H9 (cell line): ENCODE measurements at regions not wholly inside any gene's neighbourhood (a gene's known extent, or its start where the extent isn't known, plus 50 kb on each side); places are given as distances from the start of the nearest gene placed in this dataset.

Experiments
- DNase-seq: peaks from one replicate; pipeline ENCODE4 v3.0.0-alpha.2; 2017
- H2AFZ ChIP-seq: one replicate; pipeline ENCODE4 v1.6.1; 2013; ENCODE audit warnings: mild to moderate bottlenecking, low read length, control low read depth, moderate library complexity
- H2AK5ac ChIP-seq: 2 replicates; pipeline ENCODE4 v1.6.1; 2013; ENCODE audit warnings: low read length, control low read depth, mixed read lengths; ENCODE audit not compliant: insufficient read length
- H2BK120ac ChIP-seq: one replicate; pipeline ENCODE4 v1.6.1; 2013; ENCODE audit warnings: low read depth, mild to moderate bottlenecking, low read length, control low read depth, inconsistent platforms; ENCODE audit not compliant: poor library complexity, severe bottlenecking
- H2BK12ac ChIP-seq: 2 replicates; pipeline ENCODE4 v1.6.1; 2013; ENCODE audit warnings: low read length, control low read depth, mixed read lengths, low read depth; ENCODE audit not compliant: insufficient read length
- H2BK15ac ChIP-seq: 2 replicates; pipeline ENCODE4 v1.6.1; 2013; ENCODE audit warnings: low read depth, low read length, control low read depth
- H2BK20ac ChIP-seq: one replicate; pipeline ENCODE4 v1.6.1; 2013; ENCODE audit warnings: low read depth, mild to moderate bottlenecking, low read length, control low read depth, inconsistent platforms; ENCODE audit not compliant: poor library complexity, severe bottlenecking
- H2BK5ac ChIP-seq: 2 replicates; pipeline ENCODE4 v1.6.1; 2013; ENCODE audit warnings: low read length, control low read depth, mixed read lengths; ENCODE audit not compliant: insufficient read length
- H3K14ac ChIP-seq: 2 replicates; pipeline ENCODE4 v1.6.1; 2013; ENCODE audit warnings: low read length, control low read depth; ENCODE audit not compliant: insufficient read depth
- H3K18ac ChIP-seq: 2 replicates; pipeline ENCODE4 v1.6.1; 2013; ENCODE audit warnings: low read depth, mild to moderate bottlenecking, mixed read lengths, low read length, control low read depth; ENCODE audit not compliant: insufficient read length
- H3K23ac ChIP-seq: 2 replicates; pipeline ENCODE4 v1.6.1; 2013; ENCODE audit warnings: low read length, control low read depth, mixed read lengths, low read depth; ENCODE audit not compliant: insufficient read length
- H3K23me2 ChIP-seq: 2 replicates; pipeline ENCODE4 v1.6.1; 2013; ENCODE audit warnings: low read depth, mild to moderate bottlenecking, mixed read lengths, low read length, control low read depth; ENCODE audit not compliant: insufficient read length, poor library complexity, severe bottlenecking
- H3K27ac ChIP-seq: 2 replicates; pipeline ENCODE4 v1.5.1; 2013; ENCODE audit warnings: low read length, control low read depth, mixed read lengths, low read depth; ENCODE audit not compliant: insufficient read length
- H3K27me3 ChIP-seq: 2 replicates; pipeline ENCODE4 v1.6.1; 2013; ENCODE audit warnings: low read length, control low read depth, inconsistent platforms; ENCODE audit not compliant: insufficient read depth
- H3K4ac ChIP-seq: 2 replicates; pipeline ENCODE4 v1.6.1; 2013; ENCODE audit warnings: low read depth, mild to moderate bottlenecking, control low read depth, inconsistent platforms, low read length, moderate library complexity
- H3K4me1 ChIP-seq: 2 replicates; pipeline ENCODE4 v1.6.1; 2013; ENCODE audit warnings: low read length, control low read depth, inconsistent platforms; ENCODE audit not compliant: insufficient read depth
- H3K4me2 ChIP-seq: 2 replicates; pipeline ENCODE4 v1.6.1; 2013; ENCODE audit warnings: low read length, control low read depth, mixed read lengths; ENCODE audit not compliant: insufficient read length, insufficient read depth
- H3K56ac ChIP-seq: 2 replicates; pipeline ENCODE4 v1.6.1; 2013; ENCODE audit warnings: low read depth, mild to moderate bottlenecking, mixed read lengths, low read length, control low read depth; ENCODE audit not compliant: insufficient read length
- H3K79me1 ChIP-seq: 2 replicates; pipeline ENCODE4 v1.6.1; 2013; ENCODE audit warnings: low read depth, mild to moderate bottlenecking, moderate library complexity, low read length, control low read depth, inconsistent platforms; ENCODE audit not compliant: insufficient read depth, poor library complexity, severe bottlenecking
- H3K79me2 ChIP-seq: 2 replicates; pipeline ENCODE4 v1.6.1; 2013; ENCODE audit warnings: low read length, control low read depth, inconsistent platforms; ENCODE audit not compliant: insufficient read depth
- H3K9ac ChIP-seq: 2 replicates; pipeline ENCODE4 v1.6.1; 2013; ENCODE audit warnings: low read length, control low read depth, mixed read lengths; ENCODE audit not compliant: insufficient read length; ENCODE audit errors: extremely low read depth
- H3K9me3 ChIP-seq: one replicate; pipeline ENCODE4 v1.6.1; 2013; ENCODE audit warnings: low read depth, low read length, inconsistent platforms; ENCODE audit not compliant: control insufficient read depth
- H3T11ph ChIP-seq: one replicate; pipeline ENCODE4 v1.6.1; 2013; ENCODE audit warnings: mild to moderate bottlenecking, low read length, control low read depth, inconsistent platforms
- H4K20me1 ChIP-seq: one replicate; pipeline ENCODE4 v1.6.1; 2013; ENCODE audit not compliant: control insufficient read depth, insufficient read length, insufficient read depth
- H4K5ac ChIP-seq: 2 replicates; pipeline ENCODE4 v1.6.1; 2013; ENCODE audit warnings: low read depth, mild to moderate bottlenecking, mixed read lengths, low read length, control low read depth; ENCODE audit not compliant: insufficient read length
- H4K8ac ChIP-seq: replicated peaks from 2 replicates; pipeline ENCODE4 v1.6.1; 2013; ENCODE audit warnings: low read length, control low read depth, mixed read lengths, low read depth; ENCODE audit not compliant: insufficient read length
- H4K91ac ChIP-seq: 2 replicates; pipeline ENCODE4 v1.6.1; 2013; ENCODE audit warnings: low read depth, mild to moderate bottlenecking, moderate library complexity, mixed read lengths, low read length, control low read depth; ENCODE audit not compliant: insufficient read length
- H3K27ac Mint-ChIP-seq, 3 experiments: 2 replicates in 2 of 3; 3 replicates in 1 of 3; pipeline ENCODE4 v1.8.0; 2020 to 2021; ENCODE audit warnings: mixed read lengths in 3 of 3, mild to moderate bottlenecking in 1 of 3, moderate library complexity in 1 of 3
- H3K27me3 Mint-ChIP-seq: 2 replicates; pipeline ENCODE4 v1.8.0; 2021; ENCODE audit warnings: low read depth, mild to moderate bottlenecking, moderate library complexity, mixed read lengths
- H3K36me3 Mint-ChIP-seq, 3 experiments: 2 replicates in 2 of 3; 3 replicates in 1 of 3; pipeline ENCODE4 v1.8.0; 2020 to 2021; ENCODE audit warnings: low read depth in 3 of 3, mixed read lengths in 3 of 3; ENCODE audit not compliant: insufficient read depth in 1 of 3
- H3K4me1 Mint-ChIP-seq, 2 experiments: 2 replicates each; pipeline ENCODE4 v1.8.0; 2020; ENCODE audit warnings: mixed read lengths in 2 of 2
- H3K4me3 Mint-ChIP-seq, 2 experiments: 2 replicates in 1 of 2; 3 replicates in 1 of 2; pipeline ENCODE4 v1.8.0; 2020 to 2021; ENCODE audit warnings: mild to moderate bottlenecking in 2 of 2, mixed read lengths in 2 of 2, moderate library complexity in 1 of 2
- H3K9me3 Mint-ChIP-seq, 2 experiments: 2 replicates in 1 of 2; 3 replicates in 1 of 2; pipeline ENCODE4 v1.8.0; 2020; ENCODE audit warnings: mild to moderate bottlenecking in 2 of 2, mixed read lengths in 2 of 2, moderate library complexity in 1 of 2
- WGBS: extraction: QIAGEN DNeasy Blood & Tissue Kit; methylation state at CpG from one replicate; pipeline ENCODE4 v1.1.7; 2013; ENCODE audit warnings: missing lambda C conversion rate, low lambda C conversion rate, mixed read lengths; ENCODE audit not compliant: insufficient read length; ENCODE audit errors: extremely low coverage; 5-methylcytosine and 5-hydroxymethylcytosine counted together
- TF ChIP-seq, protein P1 (sequence below): fragments of 200-600 bp; sonication (generic); conservative IDR thresholded peaks from 3 replicates; pipeline ENCODE4 v1.8.0; 2021; ENCODE audit warnings: antibody characterized with exemption, mild to moderate bottlenecking

DNA sequence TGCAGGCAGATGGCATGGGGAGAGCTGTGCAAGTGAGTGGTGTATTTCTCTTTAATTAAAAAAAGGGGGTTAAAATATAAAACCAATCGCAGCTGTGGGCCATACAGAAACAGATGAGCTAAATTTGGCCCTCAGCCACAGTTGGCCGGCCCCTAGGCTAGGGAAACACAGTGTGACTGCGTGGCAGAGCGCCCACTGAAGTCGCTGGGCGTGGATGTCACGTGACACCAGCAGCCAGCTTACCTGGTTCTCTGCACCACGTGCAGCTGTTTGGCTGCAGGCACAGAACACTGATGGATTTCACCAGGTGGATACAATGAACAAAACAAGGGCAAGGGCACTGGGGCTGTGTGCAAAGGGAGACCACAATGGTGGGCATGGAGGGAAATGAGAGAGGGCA lies 119.3 kb upstream of the ZNF746 start:
- Mint-ChIP-seq H3K4me3 (no peak overlapping the region), H3K27ac (peak overlapping the region in 1 of 3 experiments; percentile 21; a peak in 1 of 7 replicates), H3K36me3 (peaks cover 48 to 95% (median 91%) of the 10 kb centered on the region in 3 experiments; a peak in 6 of 7 replicates), H3K9me3 (no peaks in the 10 kb centered on the region), H3K4me1 (no peaks in the 10 kb centered on the region), H3K27me3 (no peaks in the 10 kb centered on the region)
- Histone ChIP-seq H2AK5ac (no peak overlapping the region), H2BK120ac (no peak overlapping the region), H4K20me1 (peaks cover 3% of the 10 kb centered on the region), H3K9ac (no peak overlapping the region), H3K23ac (no peak overlapping the region), H3K79me2 (no peaks in the 10 kb centered on the region), H3T11ph (no peak overlapping the region), H3K79me1 (no peaks in the 10 kb centered on the region), H2BK5ac (no peak overlapping the region), H2AFZ (no peak overlapping the region), H4K91ac (no peak overlapping the region), H3K23me2 (no peaks in the 10 kb centered on the region), H3K14ac (no peak overlapping the region; the same call in 1 of the 2 replicates), H3K27ac (no peak overlapping the region), H3K27me3 (no peaks in the 10 kb centered on the region), H2BK20ac (no peak overlapping the region), H3K4ac (no peak overlapping the region), H3K56ac (no peak overlapping the region), H4K8ac (no peak overlapping the region), H3K9me3 (no peaks in the 10 kb centered on the region), H3K4me2 (no peak overlapping the region), H2BK12ac (no peak overlapping the region), H2BK15ac (no peak overlapping the region), H4K5ac (no peak overlapping the region), H3K18ac (no peak overlapping the region), H3K4me1 (no peaks in the 10 kb centered on the region)
- no CpG with 5 or more reads among the region's 8 CpGs for WGBS
- no peak for DNase-seq
- TF ChIP-seq, protein P1, sequence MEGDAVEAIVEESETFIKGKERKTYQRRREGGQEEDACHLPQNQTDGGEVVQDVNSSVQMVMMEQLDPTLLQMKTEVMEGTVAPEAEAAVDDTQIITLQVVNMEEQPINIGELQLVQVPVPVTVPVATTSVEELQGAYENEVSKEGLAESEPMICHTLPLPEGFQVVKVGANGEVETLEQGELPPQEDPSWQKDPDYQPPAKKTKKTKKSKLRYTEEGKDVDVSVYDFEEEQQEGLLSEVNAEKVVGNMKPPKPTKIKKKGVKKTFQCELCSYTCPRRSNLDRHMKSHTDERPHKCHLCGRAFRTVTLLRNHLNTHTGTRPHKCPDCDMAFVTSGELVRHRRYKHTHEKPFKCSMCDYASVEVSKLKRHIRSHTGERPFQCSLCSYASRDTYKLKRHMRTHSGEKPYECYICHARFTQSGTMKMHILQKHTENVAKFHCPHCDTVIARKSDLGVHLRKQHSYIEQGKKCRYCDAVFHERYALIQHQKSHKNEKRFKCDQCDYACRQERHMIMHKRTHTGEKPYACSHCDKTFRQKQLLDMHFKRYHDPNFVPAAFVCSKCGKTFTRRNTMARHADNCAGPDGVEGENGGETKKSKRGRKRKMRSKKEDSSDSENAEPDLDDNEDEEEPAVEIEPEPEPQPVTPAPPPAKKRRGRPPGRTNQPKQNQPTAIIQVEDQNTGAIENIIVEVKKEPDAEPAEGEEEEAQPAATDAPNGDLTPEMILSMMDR, result no peak
